Gastroesophageal sphincter (tissue), 3 donors: ENCODE measurements at regions not wholly inside any gene's neighbourhood (a gene's known extent, or its start where the extent isn't known, plus 50 kb on each side); places are given as distances from the start of the nearest gene placed in this dataset.

ENCODE experiments used
- CTCF ChIP-seq, 4 experiments: fragments of 200-600 bp in 2 of 4; fragments of 450-650 bp in 2 of 4; sonication (generic) in 1 of 4; IDR thresholded peaks; one replicate each; pipeline ENCODE4 v1.5.1; 2017 to 2019; ENCODE audit warnings: antibody characterized with exemption in 4 of 4, mild to moderate bottlenecking in 2 of 4, moderate library complexity in 2 of 4
- EP300 ChIP-seq: sonication (generic); formaldehyde crosslinking; IDR thresholded peaks from one replicate; pipeline ENCODE4 v1.6.1; 2017; ENCODE audit warnings: antibody characterized with exemption, mild to moderate bottlenecking
- POLR2A ChIP-seq, 2 donors: fragments of 450-650 bp; IDR thresholded peaks; one replicate each; pipeline ENCODE4 v1.6.1; 2017; ENCODE audit warnings: antibody characterized with exemption in 2 of 2, mild to moderate bottlenecking in 2 of 2, moderate library complexity in 1 of 2
- POLR2AphosphoS5 ChIP-seq: sonication (generic); formaldehyde crosslinking; IDR thresholded peaks from one replicate; pipeline ENCODE4 v1.6.1; 2017; ENCODE audit warnings: antibody characterized with exemption

GRCh38 chr19:56919308-56919995 is 78.9 kb upstream of the PEG3 start:
- no peak for TF ChIP-seq CTCF (IDR thresholded peaks at IDR 0.05)
- no peak for TF ChIP-seq POLR2A (IDR thresholded peaks at IDR 0.05)
- no peak for TF ChIP-seq POLR2AphosphoS5
- TF ChIP-seq EP300, result no peak
